ENCODE measurements at regions not wholly inside any gene's neighbourhood (a gene's known extent, or its start where the extent isn't known, plus 50 kb on each side); places are given as distances from the start of the nearest gene placed in this dataset.
"Not testable (repeated sequence)": the region's sequence is repeated elsewhere in the genome, so short reads cannot be mapped to it uniquely, and the experiment has no call there.

GRCh38 chr5:25150819-25151218 lies 506.0 kb upstream of the CDH10 start:
- peak; percentile 29 for DNase-seq

- no peak for DNase-seq
Observed at GRCh38 chr5:25128606-25129005, 483.8 kb upstream of the CDH10 start.

DNA sequence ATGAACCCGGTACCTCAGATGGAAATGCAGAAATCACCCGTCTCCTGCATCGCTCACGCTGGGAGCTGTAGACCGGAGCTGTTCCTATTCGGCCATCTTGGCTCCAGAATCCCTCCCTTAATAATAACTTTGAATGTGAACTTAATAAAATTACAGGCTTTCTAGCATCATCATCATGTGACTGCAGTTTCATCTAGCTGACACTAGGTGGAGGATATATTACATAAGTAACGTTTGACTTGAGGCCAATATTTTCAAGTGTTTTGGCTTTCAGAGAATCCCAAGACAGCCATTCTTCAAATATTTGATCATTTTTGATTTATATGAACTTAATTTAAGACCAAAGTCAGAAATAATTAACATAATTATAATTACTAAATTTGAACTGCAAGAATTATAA lies 474.9 kb upstream of the CDH10 start:
- peak; percentile 57 for DNase-seq

DNA sequence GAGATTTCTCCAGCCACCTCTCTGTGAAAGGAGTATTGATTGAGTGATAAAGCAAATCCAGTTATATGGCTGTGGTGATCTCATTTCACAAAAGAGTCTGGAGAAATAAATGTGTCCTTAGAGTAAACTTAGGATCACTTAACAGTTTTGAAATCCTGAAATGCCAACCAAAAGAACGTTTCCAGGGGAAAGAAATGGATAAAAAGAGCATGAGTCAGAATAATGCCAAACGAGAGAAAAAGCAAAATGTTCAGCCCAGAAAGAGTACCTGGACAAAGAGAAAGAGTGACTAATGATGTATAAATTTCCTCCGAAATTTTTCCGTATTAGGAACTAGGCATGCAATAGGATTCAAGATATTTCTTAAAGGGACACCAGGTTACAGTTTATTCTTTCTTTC lies 463.1 kb upstream of the CDH10 start:
- DNase-seq = no peak

- DNase-seq = no peak
Observed at GRCh38 chr5:25099538-25099937, 454.8 kb upstream of the CDH10 start.

DNA sequence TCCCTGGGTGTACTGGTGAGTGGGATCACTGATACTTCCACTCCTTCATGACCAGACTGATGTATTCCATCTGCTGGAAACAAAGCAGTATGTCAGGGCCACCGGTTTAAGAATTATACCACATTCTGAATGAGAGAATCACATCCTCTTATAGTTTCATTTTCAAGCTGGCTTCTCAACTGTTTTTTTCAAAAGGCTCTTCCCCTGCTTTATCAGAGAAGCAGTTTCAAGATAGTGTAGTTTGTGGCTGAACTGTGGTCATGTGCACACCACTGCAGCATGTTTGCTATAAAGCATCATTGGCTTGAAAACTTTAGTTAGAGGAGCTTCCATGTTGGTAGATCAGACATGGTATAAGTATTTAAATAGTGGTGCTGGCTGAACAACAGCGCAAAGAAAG lies 450.5 kb upstream of the CDH10 start:
- DNase-seq = peak; percentile 87

GRCh38 chr5:25094219-25094618 lies 449.4 kb upstream of the CDH10 start:
- no peak for DNase-seq

- DNase-seq = no peak
Observed at GRCh38 chr5:25091921-25092320, 447.1 kb upstream of the CDH10 start.

DNA sequence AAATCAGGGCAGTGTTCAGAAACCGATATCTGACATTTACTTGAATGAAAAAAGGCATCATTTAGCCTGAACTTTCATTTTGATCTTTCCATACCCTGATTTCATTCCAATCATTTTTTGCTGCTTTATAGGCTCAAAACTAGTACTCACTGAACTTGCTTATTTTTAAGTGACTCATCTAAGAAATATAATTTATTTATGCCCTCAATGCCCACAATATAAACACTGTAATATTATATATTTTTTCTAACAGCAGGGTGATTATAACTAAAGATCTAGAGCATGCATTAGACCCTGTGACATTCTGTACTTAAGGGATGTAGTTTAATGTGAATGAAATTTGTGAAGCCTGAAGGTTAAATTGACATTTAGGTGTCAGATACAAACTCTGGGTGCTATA lies 446.1 kb upstream of the CDH10 start:
- DNase-seq = no peak

DNA sequence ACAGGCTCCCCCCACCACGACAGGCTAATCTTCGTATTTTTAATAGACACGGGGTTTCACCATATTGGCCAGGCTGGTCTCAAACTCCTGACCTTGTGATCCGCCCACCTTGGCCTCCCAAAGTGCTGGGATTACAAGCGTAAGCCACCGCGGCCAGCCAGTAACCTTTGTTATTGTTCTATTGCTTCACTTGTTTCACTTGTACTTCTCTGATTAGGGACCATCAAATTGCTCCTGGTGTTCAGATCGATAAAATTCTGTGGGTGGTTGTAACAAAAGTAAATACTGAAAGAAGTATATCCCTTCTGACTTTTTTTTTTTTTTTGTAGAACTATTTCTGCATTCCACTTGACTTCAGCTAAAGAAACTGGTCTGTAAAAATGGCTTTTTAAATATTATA lies 445.5 kb upstream of the CDH10 start:
- DNase-seq = no peak

GRCh38 chr5:25088689-25089088 lies 443.9 kb upstream of the CDH10 start:
- DNase-seq = not testable (repeated sequence)

GRCh38 chr5:25083261-25083660 lies 438.5 kb upstream of the CDH10 start:
- DNase-seq = not testable (repeated sequence)

DNA sequence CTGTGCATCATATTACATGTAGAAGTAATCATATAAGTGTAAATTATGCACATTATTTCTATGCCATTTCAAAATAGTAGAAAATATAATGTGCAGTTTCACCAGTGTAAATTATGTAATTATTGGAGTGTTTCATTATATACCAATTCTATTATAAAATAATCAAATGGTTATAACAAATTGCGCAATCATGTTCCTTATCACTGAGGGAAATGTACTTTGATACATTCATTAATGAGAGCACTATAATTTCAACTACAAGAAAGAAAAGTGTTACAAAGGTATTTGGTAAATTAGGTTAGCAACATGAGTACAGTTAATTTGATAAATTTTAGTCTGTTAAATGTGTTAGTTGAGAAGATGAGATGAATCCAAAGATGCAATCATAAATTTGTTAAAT lies 421.5 kb upstream of the CDH10 start:
- no peak for DNase-seq

GRCh38 chr5:25064306-25064705 lies 419.5 kb upstream of the CDH10 start:
- no peak for DNase-seq

DNA sequence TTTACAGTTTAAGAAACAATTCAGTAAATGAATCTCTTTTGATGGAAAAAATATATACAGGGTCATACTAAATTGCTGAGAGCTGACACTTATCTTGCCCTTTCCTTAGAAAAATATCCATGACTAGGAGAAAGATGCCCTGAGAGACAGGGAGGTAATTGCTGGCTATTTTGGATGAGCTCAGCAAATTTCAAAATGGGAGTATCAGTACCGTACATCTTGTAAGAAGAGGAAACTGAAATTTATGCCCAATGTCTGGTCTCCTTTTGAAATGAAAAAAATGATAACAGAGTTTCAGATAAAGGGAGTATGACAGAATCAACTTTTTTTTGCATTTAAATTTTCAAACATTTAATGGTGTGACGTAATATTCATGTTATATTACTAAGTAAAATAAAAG lies 415.8 kb upstream of the CDH10 start:
- DNase-seq = peak; percentile 7

GRCh38 chr5:25056836-25057235 lies 412.1 kb upstream of the CDH10 start:
- peak; percentile 46 for DNase-seq

DNA sequence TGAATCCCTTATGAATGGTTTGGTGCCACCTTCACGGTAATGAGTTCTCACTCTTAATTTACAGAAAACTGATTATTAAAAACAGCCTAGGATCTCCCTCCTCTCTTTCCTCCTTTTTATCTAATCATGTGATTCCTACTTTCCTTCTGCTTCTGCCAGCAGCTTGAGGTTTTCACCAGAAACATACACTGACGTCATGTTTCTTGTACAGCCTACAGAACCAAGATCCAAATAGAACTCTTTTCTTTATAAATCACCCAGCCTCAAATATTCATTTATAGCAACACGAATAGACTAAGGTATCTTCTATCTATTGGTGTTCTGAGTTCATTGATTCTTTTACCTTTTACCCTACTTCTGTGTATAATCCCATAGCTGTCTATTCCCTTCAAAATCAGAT lies 388.9 kb upstream of the CDH10 start:
- DNase-seq = peak; percentile 36

- peak; percentile 8 for DNase-seq
Observed at GRCh38 chr5:25029004-25029403, 384.2 kb upstream of the CDH10 start.

- DNase-seq = no peak
Observed at GRCh38 chr5:25027526-25027925, 382.7 kb upstream of the CDH10 start.

- DNase-seq = no peak
Observed at GRCh38 chr5:25027061-25027460, 382.3 kb upstream of the CDH10 start.

DNA sequence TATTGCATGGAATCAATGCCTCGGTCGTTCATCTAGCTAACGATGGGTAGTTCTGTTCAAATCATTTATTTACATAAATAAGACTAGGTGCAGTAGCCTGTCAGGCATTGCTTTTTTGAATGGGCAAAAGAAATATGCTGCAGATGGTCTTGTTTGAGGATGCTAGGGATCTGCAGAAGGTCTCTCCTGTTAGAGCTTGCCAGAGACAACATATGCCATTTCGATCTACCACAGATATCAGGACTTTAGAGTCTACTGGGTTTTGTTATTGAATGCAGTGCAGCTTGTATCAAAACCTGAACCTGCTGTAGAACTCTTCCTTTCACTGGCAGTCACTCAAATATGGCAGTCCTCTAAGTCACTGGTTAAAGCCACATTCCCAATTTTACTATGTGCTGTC lies 381.1 kb upstream of the CDH10 start:
- DNase-seq = no peak

- no peak for DNase-seq
Observed at GRCh38 chr5:25020454-25020853, 375.7 kb upstream of the CDH10 start.

DNA sequence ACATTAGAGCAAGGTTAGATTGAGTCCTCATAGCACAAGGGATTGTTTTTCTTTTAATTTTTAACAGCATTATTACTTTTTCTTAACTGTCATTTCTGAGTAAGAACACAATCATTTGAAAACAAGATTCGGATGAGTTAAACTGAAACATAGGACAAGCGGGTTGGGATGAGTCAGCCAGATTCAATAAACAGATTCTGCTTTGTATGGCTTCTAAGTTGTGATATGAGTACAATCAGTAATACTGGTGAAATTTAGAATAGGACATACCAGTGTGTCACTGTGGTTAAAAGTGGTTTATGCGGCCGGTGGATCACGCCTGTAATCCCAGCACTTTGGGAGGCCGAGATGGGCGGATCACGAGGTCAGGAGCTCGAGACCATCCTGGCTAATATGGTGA lies 364.3 kb upstream of the CDH10 start:
- DNase-seq = no peak

- peak; percentile 84 for DNase-seq
Observed at GRCh38 chr5:25006734-25007133, 362.0 kb upstream of the CDH10 start.

- DNase-seq = peak; percentile 31
Observed at GRCh38 chr5:25006237-25006636, 361.5 kb upstream of the CDH10 start.

DNA sequence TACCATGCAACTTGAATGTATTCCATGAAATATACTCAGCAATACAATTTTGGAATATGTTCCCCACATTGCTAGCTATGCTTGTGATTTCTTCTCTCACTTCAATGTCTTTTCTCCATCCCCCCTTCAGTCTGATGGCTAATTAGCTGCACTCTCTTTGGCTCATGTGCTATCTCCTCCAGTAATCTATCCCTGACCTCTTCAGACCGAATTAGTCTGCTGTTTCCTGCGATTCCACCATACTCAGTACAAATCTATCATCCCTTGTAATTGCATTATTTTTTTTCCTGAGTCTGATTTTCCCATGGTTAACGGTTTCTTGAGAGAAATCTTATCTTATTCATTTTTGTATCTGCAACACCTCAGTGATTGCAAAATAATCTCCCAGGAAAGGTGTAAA lies 360.7 kb upstream of the CDH10 start:
- no peak for DNase-seq
